Lower lobe of right lung (tissue), 2 donors: ENCODE measurements at regions not wholly inside any gene's neighbourhood (a gene's known extent, or its start where the extent isn't known, plus 50 kb on each side); places are given as distances from the start of the nearest gene placed in this dataset.

ENCODE experiments used
- ATAC-seq, 2 donors: fragments of 200-7000 bp; cut with Tn5 transposase; one replicate each; pipeline ENCODE4 v1.9.1; 2020 to 2022; ENCODE audit warnings: mild to moderate bottlenecking in 2 of 2, moderate library complexity in 2 of 2
- DNase-seq: peaks from one replicate; pipeline ENCODE4 v3.0.0-alpha.2; 2020
- H3K27ac ChIP-seq: fragments of 200-600 bp; one replicate; pipeline ENCODE4 v1.8.0; 2022
- H3K27me3 ChIP-seq: fragments of 200-600 bp; one replicate; pipeline ENCODE4 v1.8.0; 2022; ENCODE audit warnings: low read depth
- H3K36me3 ChIP-seq: fragments of 200-600 bp; one replicate; pipeline ENCODE4 v1.8.0; 2022; ENCODE audit warnings: mild to moderate bottlenecking
- H3K4me1 ChIP-seq: fragments of 200-600 bp; one replicate; pipeline ENCODE4 v1.8.0; 2022
- H3K4me3 ChIP-seq: fragments of 200-600 bp; one replicate; pipeline ENCODE4 v1.8.0; 2022; ENCODE audit warnings: mild to moderate bottlenecking
- H3K9me3 ChIP-seq: fragments of 200-600 bp; one replicate; pipeline ENCODE4 v1.8.0; 2022
- intact Hi-C: fragments of 100-400 bp; cut with DNase I; formaldehyde crosslinking; loops from one replicate; pipeline ENCODE4 v1.11.0; 2022
- TF ChIP-seq, protein P1 (sequence below): fragments of 200-600 bp; IDR thresholded peaks from one replicate; pipeline ENCODE4 v1.8.0; 2022; ENCODE audit warnings: antibody characterized with exemption, mild to moderate bottlenecking
- donor health status: DM: no; HTN: yes; CAD: no; lungs with severe emphysema.

DNA sequence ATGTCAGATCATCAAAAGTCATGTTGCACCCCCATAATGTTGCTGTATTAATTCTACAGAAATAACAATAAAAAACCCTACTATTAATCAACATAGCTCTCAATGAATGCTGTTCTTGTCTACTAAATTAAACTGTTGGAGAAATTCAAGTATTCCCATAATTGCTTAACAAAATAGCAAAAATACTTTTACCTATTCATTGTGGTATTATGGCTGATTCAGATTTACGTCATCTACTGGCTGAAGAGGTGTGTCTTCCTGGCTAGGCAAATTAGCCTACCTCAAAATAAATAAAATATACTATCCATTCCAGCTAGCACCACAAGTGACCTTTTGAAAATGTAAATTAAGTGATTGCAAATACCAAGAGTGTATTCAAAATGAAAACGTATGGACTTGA is 249.4 kb downstream of the MEIS1 start:
- Histone ChIP-seq H3K27me3 (no peaks in the 10 kb centered on the region), H3K4me3 (no peak overlapping the region), H3K4me1 (no peaks in the 10 kb centered on the region), H3K27ac (no peak overlapping the region), H3K9me3 (no peaks in the 10 kb centered on the region), H3K36me3 (no peaks in the 10 kb centered on the region)
- ATAC-seq = no peak
- no peak for DNase-seq
- intact Hi-C loops = no loop called here
- TF ChIP-seq, protein P1, sequence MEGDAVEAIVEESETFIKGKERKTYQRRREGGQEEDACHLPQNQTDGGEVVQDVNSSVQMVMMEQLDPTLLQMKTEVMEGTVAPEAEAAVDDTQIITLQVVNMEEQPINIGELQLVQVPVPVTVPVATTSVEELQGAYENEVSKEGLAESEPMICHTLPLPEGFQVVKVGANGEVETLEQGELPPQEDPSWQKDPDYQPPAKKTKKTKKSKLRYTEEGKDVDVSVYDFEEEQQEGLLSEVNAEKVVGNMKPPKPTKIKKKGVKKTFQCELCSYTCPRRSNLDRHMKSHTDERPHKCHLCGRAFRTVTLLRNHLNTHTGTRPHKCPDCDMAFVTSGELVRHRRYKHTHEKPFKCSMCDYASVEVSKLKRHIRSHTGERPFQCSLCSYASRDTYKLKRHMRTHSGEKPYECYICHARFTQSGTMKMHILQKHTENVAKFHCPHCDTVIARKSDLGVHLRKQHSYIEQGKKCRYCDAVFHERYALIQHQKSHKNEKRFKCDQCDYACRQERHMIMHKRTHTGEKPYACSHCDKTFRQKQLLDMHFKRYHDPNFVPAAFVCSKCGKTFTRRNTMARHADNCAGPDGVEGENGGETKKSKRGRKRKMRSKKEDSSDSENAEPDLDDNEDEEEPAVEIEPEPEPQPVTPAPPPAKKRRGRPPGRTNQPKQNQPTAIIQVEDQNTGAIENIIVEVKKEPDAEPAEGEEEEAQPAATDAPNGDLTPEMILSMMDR = no peak

DNA sequence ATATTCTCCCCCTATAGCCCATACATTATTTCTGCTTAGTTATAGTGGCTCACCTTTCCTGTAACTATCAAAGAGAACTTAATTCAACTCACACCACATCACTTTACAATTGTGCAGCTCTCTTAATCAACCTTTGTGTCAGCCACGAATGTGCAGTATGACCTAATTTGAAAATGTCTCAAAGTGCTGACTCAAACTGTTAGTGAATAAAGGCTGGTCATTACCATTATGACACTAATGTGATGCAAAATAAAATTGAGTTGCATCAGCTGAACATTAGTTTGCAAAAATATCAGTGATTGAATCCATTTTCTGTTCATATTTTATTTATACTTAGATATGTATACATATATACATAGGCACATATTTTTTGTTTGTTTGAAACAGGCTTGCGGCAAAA is 251.8 kb downstream of the MEIS1 start:
- intact Hi-C loops = no loop called here
- DNase-seq (no peak), ATAC-seq (no peak)
- Histone ChIP-seq H3K27ac (no peak overlapping the region), H3K27me3 (no peaks in the 10 kb centered on the region), H3K9me3 (no peaks in the 10 kb centered on the region), H3K4me3 (no peak overlapping the region), H3K36me3 (no peaks in the 10 kb centered on the region), H3K4me1 (no peaks in the 10 kb centered on the region)
- TF ChIP-seq, protein P1 = no peak

DNA sequence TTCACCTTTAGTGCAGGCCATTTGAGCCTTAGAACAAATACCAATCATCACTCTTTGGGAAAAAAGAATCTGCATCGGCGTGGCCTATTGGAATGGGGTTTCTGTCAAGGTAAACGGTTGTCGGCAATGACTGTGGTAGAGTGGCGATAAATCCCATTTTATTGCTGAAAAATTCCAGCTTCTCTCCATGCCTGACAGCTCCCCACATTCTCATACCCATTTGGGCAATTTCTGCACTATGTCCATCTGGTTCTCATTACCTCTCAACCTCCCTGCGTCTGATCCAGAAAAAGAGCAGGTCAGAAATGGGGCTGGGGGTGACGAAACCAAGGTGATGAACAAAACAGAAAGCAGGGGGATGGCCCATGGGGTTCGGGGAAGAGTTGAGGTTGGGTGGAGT is 254.0 kb downstream of the MEIS1 start:
- ATAC-seq = no peak
- Histone ChIP-seq H3K27me3 (no peaks in the 10 kb centered on the region), H3K4me1 (no peaks in the 10 kb centered on the region), H3K27ac (no peak overlapping the region), H3K9me3 (no peaks in the 10 kb centered on the region), H3K4me3 (no peak overlapping the region), H3K36me3 (no peaks in the 10 kb centered on the region)
- intact Hi-C loops = no loop called here
- TF ChIP-seq, protein P1 = no peak
- no peak for DNase-seq

DNA sequence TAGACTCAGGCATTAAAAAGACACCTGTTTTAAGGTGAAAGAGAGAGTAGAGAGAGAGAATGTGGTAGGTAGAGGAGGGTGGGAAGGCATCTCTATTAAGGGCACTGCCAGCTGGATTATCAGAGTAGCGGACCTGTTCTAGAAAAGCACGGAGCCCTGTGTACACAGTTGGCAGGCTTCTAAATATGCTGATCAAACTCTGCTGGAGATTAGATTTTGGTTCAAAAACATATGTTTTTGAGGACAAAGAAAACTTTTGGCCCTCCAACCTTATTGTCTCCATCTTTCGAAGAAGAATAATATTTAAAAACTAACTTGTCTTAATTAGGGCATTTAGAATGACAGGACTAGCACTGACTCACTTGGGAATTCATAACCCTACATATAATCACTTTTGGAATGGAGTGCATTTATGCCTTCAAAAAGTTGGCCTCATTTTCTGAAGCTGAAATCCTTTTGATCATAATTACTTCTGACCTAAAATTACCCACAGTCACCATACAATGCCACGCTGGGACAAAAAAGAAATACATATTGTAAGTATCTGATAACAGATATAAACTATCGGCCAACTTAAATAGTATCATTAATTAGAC is 254.6 kb downstream of the MEIS1 start:
- intact Hi-C loops = no loop called here
- ATAC-seq (no peak), DNase-seq (no peak)
- Histone ChIP-seq H3K36me3 (no peaks in the 10 kb centered on the region), H3K4me1 (no peaks in the 10 kb centered on the region), H3K4me3 (no peak overlapping the region), H3K27me3 (no peaks in the 10 kb centered on the region), H3K9me3 (no peaks in the 10 kb centered on the region), H3K27ac (peak overlapping the region; percentile 33)
- TF ChIP-seq, protein P1 = no peak

DNA sequence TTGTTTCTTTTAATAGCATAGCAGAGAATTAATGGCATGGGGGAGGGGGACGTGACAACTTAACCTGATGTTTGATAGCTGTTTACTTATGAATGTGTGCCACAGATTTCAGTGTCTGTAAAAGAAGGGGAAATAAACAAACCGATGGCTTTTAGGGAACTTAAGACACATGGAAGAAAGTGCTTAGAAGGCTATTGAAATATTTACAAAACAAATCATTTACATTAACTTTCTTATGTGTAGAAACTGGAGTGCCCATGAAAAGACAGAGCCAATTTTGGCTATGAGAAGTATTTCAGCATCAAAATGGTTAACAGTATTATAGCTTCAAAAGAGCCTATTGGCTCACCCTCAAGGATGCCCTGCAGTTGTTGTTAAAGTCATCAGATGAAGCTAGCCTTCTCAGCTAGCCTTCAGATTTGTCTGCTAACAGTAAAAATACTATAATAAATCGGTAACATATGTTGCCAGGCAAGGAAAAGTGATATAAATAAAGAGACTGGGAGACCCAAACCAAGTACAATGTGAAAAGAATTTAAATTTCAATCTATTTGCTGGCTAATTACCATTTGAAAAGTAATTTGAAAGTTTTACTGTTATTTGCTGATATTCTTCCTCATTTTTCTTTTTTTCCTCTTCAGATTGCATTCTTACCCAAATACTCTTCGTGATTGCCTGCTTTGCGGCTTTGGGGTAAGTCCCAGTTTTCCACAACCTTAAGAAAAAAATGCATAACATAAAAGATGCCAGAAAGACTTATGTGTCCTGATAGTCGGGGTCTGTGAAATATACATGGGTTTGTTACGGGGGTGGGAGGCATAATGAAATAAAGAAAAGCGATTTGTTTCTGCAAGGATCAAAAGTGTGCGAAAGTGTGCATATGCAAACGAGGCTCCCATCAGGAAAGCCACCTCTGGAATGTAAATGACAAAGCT is 256.4 kb downstream of the MEIS1 start:
- intact Hi-C loops = no loop called here
- Histone ChIP-seq H3K4me1 (no peaks in the 10 kb centered on the region), H3K9me3 (no peaks in the 10 kb centered on the region), H3K27ac (peak overlapping the region; percentile 33), H3K27me3 (no peaks in the 10 kb centered on the region), H3K36me3 (no peaks in the 10 kb centered on the region), H3K4me3 (peak overlapping the region; percentile 33)
- TF ChIP-seq, protein P1 = no peak
- ATAC-seq = no peak
- DNase-seq = no peak
